ENCODE measurements at regions not wholly inside any gene's neighbourhood (a gene's known extent, or its start where the extent isn't known, plus 50 kb on each side); places are given as distances from the start of the nearest gene placed in this dataset.

DNA sequence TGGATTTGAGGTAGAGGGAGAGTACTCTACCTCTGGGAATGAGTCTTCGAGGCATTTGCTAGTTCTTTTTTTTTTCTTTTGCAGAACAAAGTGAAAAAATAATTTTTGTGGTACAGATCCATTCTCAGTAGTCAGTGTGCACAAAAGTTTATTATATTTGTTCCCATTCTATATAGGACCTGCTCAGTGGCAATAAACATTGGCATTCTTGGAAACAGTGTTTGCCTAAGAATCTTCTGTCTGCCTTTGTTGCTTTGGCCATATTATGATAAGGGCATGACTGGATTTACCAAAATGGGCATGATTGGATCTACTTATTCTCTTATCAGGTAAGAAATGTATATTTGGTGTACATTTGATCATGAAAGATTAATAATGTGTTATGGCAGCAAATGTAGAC lies 583.3 kb downstream of the PLCL1 start:
- no peak for TF ChIP-seq POLR2AphosphoS5 (IDR thresholded peaks at IDR 0.05; ENCODE audit: borderline replicate concordance, low read depth, low read length)
- no peak for TF ChIP-seq EZH2 (IDR thresholded peaks at IDR 0.05)
